HEK293 (cell line): ENCODE measurements at regions not wholly inside any gene's neighbourhood (a gene's known extent, or its start where the extent isn't known, plus 50 kb on each side); places are given as distances from the start of the nearest gene placed in this dataset.
"Not testable (repeated sequence)": the region's sequence is repeated elsewhere in the genome, so short reads cannot be mapped to it uniquely, and the experiment has no call there.

Experiments used
- CTCF ChIA-PET: fragments of 350-600 bp; formaldehyde crosslinking; extraction: SDS; loops from one replicate; lab custom pipeline; 2021; ENCODE audit warnings: antibody characterized with exemption; lab: Yijun Ruan, JAX
- POLR2A ChIA-PET: fragments of 300-600 bp; formaldehyde crosslinking; extraction: SDS; loops from one replicate; lab custom pipeline; 2020; ENCODE audit warnings: antibody characterized with exemption, inconsistent platforms; lab: Yijun Ruan, JAX
- H3K27ac ChIP-seq: fragments of 200-500 bp; sonication (Bioruptor generic); 2 replicates; pipeline ENCODE4 v1.5.1; 2014; ENCODE audit warnings: low read depth, low read length, control low read depth, inconsistent platforms; ENCODE audit errors: extremely low read depth
- H3K36me3 ChIP-seq, 2 experiments: fragments of 200-500 bp in 1 of 2; sonication (Bioruptor generic) in 1 of 2; 1 replicate in 1 of 2; 2 replicates in 1 of 2; pipeline ENCODE4 v1.5.1; 2014 to 2017; ENCODE audit warnings: inconsistent platforms in 2 of 2, low read length in 2 of 2; ENCODE audit not compliant: control insufficient read depth in 2 of 2, insufficient read depth in 1 of 2
- H3K4me1 ChIP-seq: fragments of 200-500 bp; sonication (Bioruptor generic); 2 replicates; pipeline ENCODE4 v1.5.1; 2014; ENCODE audit warnings: mild to moderate bottlenecking, low read length, inconsistent platforms; ENCODE audit not compliant: control insufficient read depth, insufficient read depth
- H3K4me3 ChIP-seq: 2 replicates; pipeline ENCODE4 v1.5.1; 2011; ENCODE audit warnings: low read depth, mild to moderate bottlenecking, control low read depth, low read length, moderate library complexity
- H3K9me3 ChIP-seq: fragments of 200-500 bp; sonication (Bioruptor generic); 2 replicates; pipeline ENCODE4 v1.5.1; 2014; ENCODE audit warnings: low read depth, low read length, inconsistent platforms; ENCODE audit not compliant: control insufficient read depth, insufficient read depth
- OSR2 ChIP-seq: fragments of 450-650 bp; formaldehyde crosslinking; IDR thresholded peaks from 2 replicates; pipeline ENCODE4 v1.5.1; 2016; ENCODE audit warnings: missing biosample characterization, missing genetic modification characterization
- TRIM28 ChIP-seq: IDR thresholded peaks from 2 replicates; pipeline ENCODE4 v1.6.1; 2011; ENCODE audit warnings: low read length, control low read depth, borderline replicate concordance
- ZBTB17 ChIP-seq: fragments of 450-650 bp; formaldehyde crosslinking; IDR thresholded peaks from 2 replicates; pipeline ENCODE4 v1.5.1; 2016; ENCODE audit warnings: missing biosample characterization, missing genetic modification characterization
- ZNF10 ChIP-seq: fragments of 450-650 bp; formaldehyde crosslinking; IDR thresholded peaks from 2 replicates; pipeline ENCODE4 v1.5.1; 2017; ENCODE audit warnings: missing biosample characterization, missing genetic modification characterization
- ZNF112 ChIP-seq: fragments of 450-650 bp; formaldehyde crosslinking; IDR thresholded peaks from 2 replicates; pipeline ENCODE4 v1.5.0; 2017; ENCODE audit warnings: missing biosample characterization, missing genetic modification characterization
- ZNF114 ChIP-seq: fragments of 450-650 bp; formaldehyde crosslinking; IDR thresholded peaks from 2 replicates; pipeline ENCODE4 v1.5.0; 2017; ENCODE audit warnings: missing biosample characterization, missing genetic modification characterization
- ZNF146 ChIP-seq: fragments of 450-650 bp; formaldehyde crosslinking; IDR thresholded peaks from 2 replicates; pipeline ENCODE4 v1.5.1; 2016; ENCODE audit warnings: missing biosample characterization, missing genetic modification characterization
- ZNF16 ChIP-seq: fragments of 450-650 bp; formaldehyde crosslinking; IDR thresholded peaks from 2 replicates; pipeline ENCODE4 v1.5.1; 2016; ENCODE audit warnings: low read depth, missing biosample characterization, missing genetic modification characterization
- ZNF416 ChIP-seq: fragments of 450-650 bp; formaldehyde crosslinking; IDR thresholded peaks from 2 replicates; pipeline ENCODE4 v1.5.1; 2016; ENCODE audit warnings: missing biosample characterization, missing genetic modification characterization
- ZNF558 ChIP-seq: fragments of 450-650 bp; formaldehyde crosslinking; IDR thresholded peaks from 2 replicates; pipeline ENCODE4 v1.5.1; 2016; ENCODE audit warnings: missing biosample characterization, missing genetic modification characterization
- ZNF561 ChIP-seq: fragments of 450-650 bp; IDR thresholded peaks from 2 replicates; pipeline ENCODE4 v1.5.1; 2018; ENCODE audit warnings: missing biosample characterization, missing genetic modification characterization, borderline replicate concordance
- ZNF585B ChIP-seq: fragments of 450-650 bp; formaldehyde crosslinking; IDR thresholded peaks from 2 replicates; pipeline ENCODE4 v1.5.1; 2016; ENCODE audit warnings: missing biosample characterization, missing genetic modification characterization
- ZNF621 ChIP-seq: fragments of 450-650 bp; formaldehyde crosslinking; IDR thresholded peaks from 2 replicates; pipeline ENCODE4 v1.5.1; 2017; ENCODE audit warnings: missing biosample characterization, missing genetic modification characterization
- ZNF777 ChIP-seq: fragments of 450-650 bp; formaldehyde crosslinking; IDR thresholded peaks from 2 replicates; pipeline ENCODE4 v1.5.1; 2017; ENCODE audit warnings: missing biosample characterization, missing genetic modification characterization, borderline replicate concordance
- TF ChIP-seq, protein P1 (sequence below): fragments of 450-650 bp; formaldehyde crosslinking; optimal IDR thresholded peaks from 2 replicates; pipeline ENCODE3; 2016; ENCODE audit warnings: missing biosample characterization, mild to moderate bottlenecking, missing genetic modification characterization
- TF ChIP-seq, protein P2 (sequence below): fragments of 450-650 bp; formaldehyde crosslinking; IDR thresholded peaks from 2 replicates; pipeline ENCODE4 v1.5.1; 2017; ENCODE audit warnings: missing biosample characterization, missing genetic modification characterization
- TF ChIP-seq, protein P3 (sequence below): fragments of 450-650 bp; formaldehyde crosslinking; IDR thresholded peaks from 2 replicates; pipeline ENCODE4 v1.5.1; 2016; ENCODE audit warnings: missing biosample characterization, missing genetic modification characterization
- TF ChIP-seq, protein P4 (sequence below): fragments of 450-650 bp; formaldehyde crosslinking; IDR thresholded peaks from 2 replicates; pipeline ENCODE4 v1.5.1; 2016; ENCODE audit warnings: missing biosample characterization, missing genetic modification characterization

DNA sequence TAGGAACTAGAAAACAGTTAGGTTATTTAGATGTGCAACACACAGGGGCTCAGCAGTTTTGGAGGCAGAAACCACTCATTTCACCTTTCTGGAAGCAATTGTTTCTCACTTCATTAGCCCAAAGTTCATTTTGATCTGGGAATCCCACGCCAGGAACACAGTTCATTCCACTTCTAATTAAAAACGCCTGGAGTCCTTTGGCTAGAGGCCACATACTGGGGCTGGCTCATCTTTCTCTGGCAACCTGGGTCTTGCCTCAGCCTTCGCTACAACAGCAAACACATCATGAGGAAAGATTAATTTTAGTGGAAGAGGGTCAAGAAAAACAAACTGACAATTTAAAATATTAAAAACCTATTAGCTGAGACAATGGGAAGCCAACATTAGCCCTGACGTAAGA is 69.7 kb downstream of the RFPL4B start:
- TF ChIP-seq ZNF621 (tag by site-specific recombination) (no peak), ZNF16 (tag by site-specific recombination) (no peak), ZNF558 (no peak), ZNF114 (tag by site-specific recombination) (no peak), ZNF585B (tag by site-specific recombination) (no peak), ZNF10 (tag by site-specific recombination) (no peak), ZBTB17 (tag by site-specific recombination) (no peak), ZNF561 (no peak), ZNF416 (tag by site-specific recombination) (no peak), OSR2 (no peak), ZNF777 (tag by site-specific recombination) (no peak), TRIM28 (no peak), ZNF112 (tag by site-specific recombination) (no peak)
- TF ChIP-seq, protein P1, sequence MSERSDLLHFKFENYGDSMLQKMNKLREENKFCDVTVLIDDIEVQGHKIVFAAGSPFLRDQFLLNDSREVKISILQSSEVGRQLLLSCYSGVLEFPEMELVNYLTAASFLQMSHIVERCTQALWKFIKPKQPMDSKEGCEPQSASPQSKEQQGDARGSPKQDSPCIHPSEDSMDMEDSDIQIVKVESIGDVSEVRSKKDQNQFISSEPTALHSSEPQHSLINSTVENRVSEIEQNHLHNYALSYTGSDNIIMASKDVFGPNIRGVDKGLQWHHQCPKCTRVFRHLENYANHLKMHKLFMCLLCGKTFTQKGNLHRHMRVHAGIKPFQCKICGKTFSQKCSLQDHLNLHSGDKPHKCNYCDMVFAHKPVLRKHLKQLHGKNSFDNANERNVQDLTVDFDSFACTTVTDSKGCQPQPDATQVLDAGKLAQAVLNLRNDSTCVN (tag by site-specific recombination) = no peak
- TF ChIP-seq, protein P2, sequence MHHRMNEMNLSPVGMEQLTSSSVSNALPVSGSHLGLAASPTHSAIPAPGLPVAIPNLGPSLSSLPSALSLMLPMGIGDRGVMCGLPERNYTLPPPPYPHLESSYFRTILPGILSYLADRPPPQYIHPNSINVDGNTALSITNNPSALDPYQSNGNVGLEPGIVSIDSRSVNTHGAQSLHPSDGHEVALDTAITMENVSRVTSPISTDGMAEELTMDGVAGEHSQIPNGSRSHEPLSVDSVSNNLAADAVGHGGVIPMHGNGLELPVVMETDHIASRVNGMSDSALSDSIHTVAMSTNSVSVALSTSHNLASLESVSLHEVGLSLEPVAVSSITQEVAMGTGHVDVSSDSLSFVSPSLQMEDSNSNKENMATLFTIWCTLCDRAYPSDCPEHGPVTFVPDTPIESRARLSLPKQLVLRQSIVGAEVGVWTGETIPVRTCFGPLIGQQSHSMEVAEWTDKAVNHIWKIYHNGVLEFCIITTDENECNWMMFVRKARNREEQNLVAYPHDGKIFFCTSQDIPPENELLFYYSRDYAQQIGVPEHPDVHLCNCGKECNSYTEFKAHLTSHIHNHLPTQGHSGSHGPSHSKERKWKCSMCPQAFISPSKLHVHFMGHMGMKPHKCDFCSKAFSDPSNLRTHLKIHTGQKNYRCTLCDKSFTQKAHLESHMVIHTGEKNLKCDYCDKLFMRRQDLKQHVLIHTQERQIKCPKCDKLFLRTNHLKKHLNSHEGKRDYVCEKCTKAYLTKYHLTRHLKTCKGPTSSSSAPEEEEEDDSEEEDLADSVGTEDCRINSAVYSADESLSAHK (tag by site-specific recombination) = no peak
- TF ChIP-seq, protein P3, sequence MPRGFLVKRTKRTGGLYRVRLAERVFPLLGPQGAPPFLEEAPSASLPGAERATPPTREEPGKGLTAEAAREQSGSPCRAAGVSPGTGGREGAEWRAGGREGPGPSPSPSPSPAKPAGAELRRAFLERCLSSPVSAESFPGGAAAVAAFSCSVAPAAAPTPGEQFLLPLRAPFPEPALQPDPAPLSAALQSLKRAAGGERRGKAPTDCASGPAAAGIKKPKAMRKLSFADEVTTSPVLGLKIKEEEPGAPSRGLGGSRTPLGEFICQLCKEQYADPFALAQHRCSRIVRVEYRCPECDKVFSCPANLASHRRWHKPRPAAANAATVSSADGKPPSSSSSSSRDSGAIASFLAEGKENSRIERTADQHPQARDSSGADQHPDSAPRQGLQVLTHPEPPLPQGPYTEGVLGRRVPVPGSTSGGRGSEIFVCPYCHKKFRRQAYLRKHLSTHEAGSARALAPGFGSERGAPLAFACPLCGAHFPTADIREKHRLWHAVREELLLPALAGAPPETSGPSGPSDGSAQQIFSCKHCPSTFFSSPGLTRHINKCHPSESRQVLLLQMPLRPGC (tag by site-specific recombination) = no peak
- POLR2A ChIA-PET = no interaction called here

DNA sequence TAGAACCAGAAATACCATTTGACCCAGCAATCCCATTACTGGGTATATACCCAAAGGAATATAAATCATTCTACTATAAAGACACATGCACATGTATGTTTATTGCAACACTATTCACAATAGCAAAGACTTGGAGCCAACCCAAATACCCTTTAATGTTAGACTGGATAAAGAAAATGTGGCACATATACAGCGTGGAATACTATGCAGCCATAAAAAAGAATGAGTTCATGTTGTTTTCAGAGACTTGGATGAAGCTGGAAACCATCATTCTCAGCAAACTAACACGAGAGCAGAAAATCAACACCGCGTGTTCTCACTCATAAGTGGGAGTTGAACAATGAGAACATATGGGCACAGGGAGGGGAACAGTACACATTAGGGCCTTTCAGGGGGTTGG is 79.9 kb downstream of the RFPL4B start:
- H3K9me3 ChIP-seq, POLR2A ChIA-PET, H3K4me3 ChIP-seq, H3K27ac ChIP-seq, H3K36me3 ChIP-seq: not testable (repeated sequence)
- TF ChIP-seq, protein P4, sequence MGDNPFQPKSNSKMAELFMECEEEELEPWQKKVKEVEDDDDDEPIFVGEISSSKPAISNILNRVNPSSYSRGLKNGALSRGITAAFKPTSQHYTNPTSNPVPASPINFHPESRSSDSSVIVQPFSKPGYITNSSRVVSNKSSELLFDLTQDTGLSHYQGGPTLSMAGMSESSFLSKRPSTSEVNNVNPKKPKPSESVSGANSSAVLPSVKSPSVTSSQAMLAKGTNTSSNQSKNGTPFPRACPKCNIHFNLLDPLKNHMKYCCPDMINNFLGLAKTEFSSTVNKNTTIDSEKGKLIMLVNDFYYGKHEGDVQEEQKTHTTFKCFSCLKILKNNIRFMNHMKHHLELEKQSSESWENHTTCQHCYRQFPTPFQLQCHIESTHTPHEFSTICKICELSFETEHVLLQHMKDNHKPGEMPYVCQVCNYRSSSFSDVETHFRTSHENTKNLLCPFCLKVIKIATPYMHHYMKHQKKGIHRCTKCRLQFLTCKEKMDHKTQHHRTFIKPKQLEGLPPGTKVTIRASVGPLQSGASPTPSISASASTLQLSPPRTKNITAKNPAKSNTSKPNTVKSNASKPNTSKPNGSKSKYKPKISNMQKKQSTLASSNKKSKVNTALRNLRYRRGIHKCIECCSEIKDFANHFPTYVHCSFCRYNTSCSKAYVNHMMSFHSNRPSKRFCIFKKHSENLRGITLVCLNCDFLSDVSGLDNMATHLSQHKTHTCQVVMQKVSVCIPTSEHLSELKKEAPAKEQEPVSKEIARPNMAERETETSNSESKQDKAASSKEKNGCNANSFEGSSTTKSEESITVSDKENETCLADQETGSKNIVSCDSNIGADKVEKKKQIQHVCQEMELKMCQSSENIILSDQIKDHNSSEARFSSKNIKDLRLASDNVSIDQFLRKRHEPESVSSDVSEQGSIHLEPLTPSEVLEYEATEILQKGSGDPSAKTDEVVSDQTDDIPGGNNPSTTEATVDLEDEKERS (tag by site-specific recombination) = 0 out of 2 replicates have a peak, but pooled peaks have one; percentile 50
- peak; percentile 85; the same call in 1 of the 2 replicates for TF ChIP-seq ZNF146 (tag by site-specific recombination)
- TF ChIP-seq, all 188 proteins: peak for 2; not testable (repeated sequence) for 186
- CTCF ChIA-PET, H3K4me1 ChIP-seq: not testable (repeated sequence)

More for the DNA sequence above, 69.7 kb downstream of the RFPL4B start:
- no peaks in the 10 kb centered on the region for H3K9me3 ChIP-seq
- CTCF ChIA-PET = interaction anchor here (1.0 kb wide), 1 partner anchor 45 kb away, joined by 3 read pairs; no protein-coding TSS in a partner anchor
- no peak overlapping the region for H3K27ac ChIP-seq
- no peaks in the 10 kb centered on the region for H3K36me3 ChIP-seq
- no peaks in the 10 kb centered on the region for H3K4me1 ChIP-seq
- H3K4me3 ChIP-seq = no peak overlapping the region
